ENCODE measurements at regions not wholly inside any gene's neighbourhood (a gene's known extent, or its start where the extent isn't known, plus 50 kb on each side); places are given as distances from the start of the nearest gene placed in this dataset.
A peak's percentile ranks its signal among the peaks of the same experiment; 100 is the strongest.

DNA sequence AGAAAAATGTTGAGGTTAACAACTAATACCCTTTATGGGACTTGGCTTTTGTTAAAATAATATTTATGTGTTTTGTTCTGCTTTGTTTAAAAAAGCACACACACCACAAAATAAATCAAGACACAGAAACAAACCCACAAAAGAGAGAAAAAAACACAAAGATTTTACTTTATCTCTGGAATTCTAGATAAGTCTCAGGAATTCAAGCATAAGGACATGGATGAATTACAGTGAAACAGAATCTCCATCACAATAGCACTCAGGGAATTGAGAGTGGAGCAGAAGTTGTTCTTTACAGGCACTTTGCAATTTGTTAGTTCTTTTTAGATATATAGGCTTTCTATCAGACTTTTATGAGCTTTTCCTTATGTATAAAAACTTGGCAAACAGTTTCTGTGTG, 360.9 kb upstream of the ZC3H15 start:
- no peak for TF ChIP-seq CTCF (IDR thresholded peaks at IDR 0.05; ENCODE audit: insufficient read depth, low read depth, low read length, missing control alignments)
- no peak overlapping the region for H3K4me3 ChIP-seq (ENCODE audit: low read length)
- no peak for DNase-seq (ENCODE audit: low read depth)

GRCh38 chr2:186125625-186126024, 360.4 kb upstream of the ZC3H15 start:
- DNase-seq (ENCODE audit: low read depth), result peak; percentile 39
- no peak overlapping the region for H3K4me3 ChIP-seq (ENCODE audit: low read length)
- TF ChIP-seq CTCF (IDR thresholded peaks at IDR 0.05; ENCODE audit: insufficient read depth, low read depth, low read length, missing control alignments), result no peak

DNA sequence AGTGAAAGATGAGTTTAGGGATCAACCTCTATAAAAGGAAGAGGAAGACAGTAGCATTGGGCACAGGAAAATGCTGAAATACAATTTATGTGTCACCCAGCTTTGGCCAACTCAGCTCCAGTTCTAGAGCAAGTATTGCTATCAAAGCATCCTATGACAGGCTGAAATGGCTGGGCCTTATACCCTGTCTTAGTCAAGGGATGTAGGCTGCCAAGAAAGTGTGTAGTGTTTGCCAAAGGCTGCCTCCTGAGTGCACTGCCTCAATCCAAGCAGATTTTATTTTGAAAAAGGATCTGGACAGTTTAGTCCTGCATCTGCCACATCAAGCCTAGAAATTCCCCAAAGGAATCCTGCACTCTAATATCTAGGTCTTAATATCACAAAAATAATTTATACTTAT, 359.9 kb upstream of the ZC3H15 start:
- TF ChIP-seq CTCF (IDR thresholded peaks at IDR 0.05; ENCODE audit: insufficient read depth, low read depth, low read length, missing control alignments), result no peak
- no peak overlapping the region for H3K4me3 ChIP-seq (ENCODE audit: low read length)
- no peak for DNase-seq (ENCODE audit: low read depth)

DNA sequence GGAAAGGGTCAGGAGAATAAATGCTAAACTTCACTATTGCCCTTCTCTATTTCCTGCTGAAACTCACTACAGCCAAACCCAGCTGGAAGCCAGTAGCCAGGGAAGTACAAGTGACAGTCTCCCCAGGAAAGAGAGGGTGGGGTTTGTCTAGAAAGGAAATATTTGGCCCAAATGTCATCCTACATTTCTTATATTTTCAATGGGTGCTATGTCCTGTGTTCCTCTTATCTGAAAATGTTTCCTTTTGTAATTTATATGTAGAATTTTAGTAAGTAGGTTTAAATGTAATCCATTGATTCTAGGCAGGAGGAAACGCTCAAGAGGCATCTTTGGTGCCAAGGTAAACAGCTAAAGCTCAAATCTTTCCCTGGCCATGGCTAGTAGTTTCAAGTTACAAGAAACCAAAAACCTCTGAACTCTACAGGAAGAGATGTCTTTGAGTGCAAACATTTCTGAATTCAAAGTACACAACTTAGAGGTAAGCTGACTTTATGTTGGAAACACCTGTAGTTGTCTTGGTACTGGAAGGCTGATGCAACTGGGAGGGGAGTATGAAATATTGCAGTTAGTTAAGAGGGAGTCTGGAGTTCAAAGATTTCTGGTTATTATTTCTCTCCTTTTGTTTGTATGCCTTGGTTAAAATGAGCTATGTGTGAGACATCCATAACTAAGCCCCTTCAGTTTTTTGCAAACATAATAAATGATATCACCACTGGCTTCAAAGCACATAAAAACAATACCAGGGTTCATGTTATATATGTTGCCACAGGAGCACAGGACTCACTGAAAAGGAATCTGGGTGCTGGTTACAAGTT, 356.1 kb upstream of the ZC3H15 start:
- H3K4me3 ChIP-seq (ENCODE audit: low read length), result no peak overlapping the region
- DNase-seq (ENCODE audit: low read depth), result peak; percentile 40
- TF ChIP-seq CTCF (IDR thresholded peaks at IDR 0.05; ENCODE audit: insufficient read depth, low read depth, low read length, missing control alignments), result no peak

DNA sequence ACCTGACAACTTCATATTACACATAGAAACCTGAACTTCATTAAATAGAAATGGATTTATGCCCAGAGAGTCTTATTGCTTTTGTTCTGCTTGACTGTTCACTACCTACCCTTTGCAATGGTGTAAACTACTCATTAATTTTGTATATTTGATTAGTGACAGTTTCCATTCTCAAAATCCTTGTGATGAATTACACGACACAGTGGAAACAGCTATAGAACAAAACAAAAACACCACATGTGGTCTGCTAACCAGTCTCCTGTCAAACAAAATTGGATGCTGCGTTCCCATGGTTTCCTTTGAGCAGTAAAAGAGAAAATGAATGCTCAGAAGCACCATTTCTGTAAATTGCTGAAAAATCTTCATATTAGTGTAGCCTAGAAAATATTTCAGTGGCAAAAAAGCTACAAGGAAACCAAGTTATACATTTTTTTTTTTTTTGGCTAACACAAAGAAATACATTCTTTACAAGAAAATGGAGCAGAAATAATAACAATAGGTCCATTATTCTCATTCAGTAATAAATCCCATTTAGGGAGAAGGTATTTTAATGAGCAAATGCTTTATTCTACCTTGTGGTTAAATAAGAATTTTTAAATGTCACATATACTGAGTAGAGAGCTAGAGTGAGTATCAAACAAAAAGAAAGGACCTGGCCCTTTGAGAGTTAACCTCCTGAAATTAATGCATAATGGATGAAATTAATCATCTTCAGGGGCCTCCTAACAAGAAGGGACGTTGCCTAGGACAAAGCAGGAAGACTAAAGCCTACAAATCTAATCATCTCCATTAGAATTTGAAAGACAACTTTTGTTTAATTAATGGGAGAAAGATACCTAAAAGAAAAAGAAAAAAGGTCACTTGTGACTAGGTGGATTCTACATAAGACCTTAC, 355.1 kb upstream of the ZC3H15 start:
- DNase-seq (ENCODE audit: low read depth), result no peak
- TF ChIP-seq CTCF (IDR thresholded peaks at IDR 0.05; ENCODE audit: insufficient read depth, low read depth, low read length, missing control alignments), result no peak
- no peak overlapping the region for H3K4me3 ChIP-seq (ENCODE audit: low read length)

GRCh38 chr2:186135686-186136085, 350.4 kb upstream of the ZC3H15 start:
- H3K4me3 ChIP-seq (ENCODE audit: low read length), result no peak overlapping the region
- TF ChIP-seq CTCF (IDR thresholded peaks at IDR 0.05; ENCODE audit: insufficient read depth, low read depth, low read length, missing control alignments), result no peak
- peak; percentile 46 for DNase-seq (ENCODE audit: low read depth)
